ENCODE measurements at regions not wholly inside any gene's neighbourhood (a gene's known extent, or its start where the extent isn't known, plus 50 kb on each side); places are given as distances from the start of the nearest gene placed in this dataset.

DNA sequence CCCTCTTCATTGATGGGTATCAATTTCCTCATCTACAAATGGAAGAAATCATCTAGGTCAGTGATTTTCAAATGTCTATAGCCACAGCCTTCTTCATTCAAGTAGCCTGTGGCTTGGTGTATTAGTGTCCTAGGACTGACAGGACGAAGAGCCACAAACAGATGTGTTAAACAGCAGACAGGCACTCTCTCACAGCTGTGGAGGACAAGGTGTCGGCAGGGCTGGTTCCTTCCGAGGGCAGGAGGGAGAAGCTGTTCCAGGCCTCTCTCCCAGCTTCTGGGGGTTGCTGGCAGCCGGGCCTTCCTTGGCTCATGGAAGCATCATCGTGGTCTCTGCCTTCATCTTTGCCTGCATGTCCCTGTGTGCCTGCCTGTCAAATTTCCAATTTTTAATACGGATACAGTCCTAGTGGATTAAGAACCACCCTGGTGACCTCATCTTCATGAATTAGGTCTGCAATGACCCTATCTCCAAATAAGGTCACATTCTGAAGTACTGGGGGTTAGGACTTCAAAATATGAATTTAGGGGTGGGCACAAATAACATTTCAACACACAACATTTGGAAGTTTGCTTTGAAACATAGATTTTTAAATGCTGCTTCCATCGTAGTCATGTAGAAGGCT is 86.5 kb downstream of the PTGR3 start:
- DNase-seq (ENCODE audit: low read depth, low spot score) (no peak), ATAC-seq (no peak)
- Histone ChIP-seq H3K9ac (ENCODE audit: low read length) (no peak overlapping the region), H3K36me3 (ENCODE audit: control insufficient read depth in 1 of 2, insufficient read depth in 2 of 2, low read length in 2 of 2) (no peaks in the 10 kb centered on the region), H3K4me3 (replicated peaks in 1 of 2; ENCODE audit: low read depth in 1 of 2, low read length in 2 of 2) (no peak overlapping the region), H3K4me1 (ENCODE audit: control insufficient read depth in 1 of 2, insufficient read depth in 2 of 2, low read length in 2 of 2) (peaks cover 0 to 1% of the 10 kb centered on the region in 2 experiments; a peak in 1 of 4 replicates), H3K9me3 (ENCODE audit: control insufficient read depth in 1 of 2, insufficient read depth in 1 of 2, low read depth in 1 of 2, low read length in 2 of 2) (no peaks in the 10 kb centered on the region), H3K9me2 (ENCODE audit: insufficient read depth) (no peaks in the 10 kb centered on the region), H3K27ac (ENCODE audit: low read depth, low read length) (no peak overlapping the region), H3K27me3 (ENCODE audit: insufficient read depth, low read length) (no peaks in the 10 kb centered on the region), H3K79me2 (ENCODE audit: insufficient read depth, low read length) (no peaks in the 10 kb centered on the region), H2AFZ (ENCODE audit: low read depth, low read length, poor library complexity, severe bottlenecking) (no peak overlapping the region), H4K20me1 (ENCODE audit: insufficient read depth) (no peaks in the 10 kb centered on the region), H3K4me2 (ENCODE audit: low read length) (no peak overlapping the region)
- TF ChIP-seq, protein P1, sequence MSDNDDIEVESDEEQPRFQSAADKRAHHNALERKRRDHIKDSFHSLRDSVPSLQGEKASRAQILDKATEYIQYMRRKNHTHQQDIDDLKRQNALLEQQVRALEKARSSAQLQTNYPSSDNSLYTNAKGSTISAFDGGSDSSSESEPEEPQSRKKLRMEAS (IDR thresholded peaks at IDR 0.05), result no peak
- no peak for TF ChIP-seq ZNF274 (IDR thresholded peaks at IDR 0.05; ENCODE audit: low read depth, low read length)
- TF ChIP-seq EZH2 (IDR thresholded peaks at IDR 0.05), result no peak
- TF ChIP-seq ELF1 (IDR thresholded peaks at IDR 0.05; ENCODE audit: borderline replicate concordance, low read depth), result no peak
- TF ChIP-seq POLR2AphosphoS5 (IDR thresholded peaks at IDR 0.05; ENCODE audit: low read depth, low read length), result no peak
- TF ChIP-seq YY1 (IDR thresholded peaks at IDR 0.05; ENCODE audit: extremely low read depth, insufficient replicate concordance, low read depth, low read length), result no peak
- no peak for TF ChIP-seq SRF (IDR thresholded peaks at IDR 0.05; ENCODE audit: low read depth)
- TF ChIP-seq FOSL1 (IDR thresholded peaks at IDR 0.05; ENCODE audit: low read depth), result no peak
- TF ChIP-seq SP1 (IDR thresholded peaks at IDR 0.05; ENCODE audit: low read depth), result no peak
- TF ChIP-seq, protein P2, sequence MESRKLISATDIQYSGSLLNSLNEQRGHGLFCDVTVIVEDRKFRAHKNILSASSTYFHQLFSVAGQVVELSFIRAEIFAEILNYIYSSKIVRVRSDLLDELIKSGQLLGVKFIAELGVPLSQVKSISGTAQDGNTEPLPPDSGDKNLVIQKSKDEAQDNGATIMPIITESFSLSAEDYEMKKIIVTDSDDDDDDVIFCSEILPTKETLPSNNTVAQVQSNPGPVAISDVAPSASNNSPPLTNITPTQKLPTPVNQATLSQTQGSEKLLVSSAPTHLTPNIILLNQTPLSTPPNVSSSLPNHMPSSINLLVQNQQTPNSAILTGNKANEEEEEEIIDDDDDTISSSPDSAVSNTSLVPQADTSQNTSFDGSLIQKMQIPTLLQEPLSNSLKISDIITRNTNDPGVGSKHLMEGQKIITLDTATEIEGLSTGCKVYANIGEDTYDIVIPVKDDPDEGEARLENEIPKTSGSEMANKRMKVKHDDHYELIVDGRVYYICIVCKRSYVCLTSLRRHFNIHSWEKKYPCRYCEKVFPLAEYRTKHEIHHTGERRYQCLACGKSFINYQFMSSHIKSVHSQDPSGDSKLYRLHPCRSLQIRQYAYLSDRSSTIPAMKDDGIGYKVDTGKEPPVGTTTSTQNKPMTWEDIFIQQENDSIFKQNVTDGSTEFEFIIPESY (IDR thresholded peaks at IDR 0.05; ENCODE audit: extremely low read depth, insufficient replicate concordance, low read length), result no peak
- TF ChIP-seq JUND (IDR thresholded peaks at IDR 0.05), result no peak
- TF ChIP-seq, protein P3, sequence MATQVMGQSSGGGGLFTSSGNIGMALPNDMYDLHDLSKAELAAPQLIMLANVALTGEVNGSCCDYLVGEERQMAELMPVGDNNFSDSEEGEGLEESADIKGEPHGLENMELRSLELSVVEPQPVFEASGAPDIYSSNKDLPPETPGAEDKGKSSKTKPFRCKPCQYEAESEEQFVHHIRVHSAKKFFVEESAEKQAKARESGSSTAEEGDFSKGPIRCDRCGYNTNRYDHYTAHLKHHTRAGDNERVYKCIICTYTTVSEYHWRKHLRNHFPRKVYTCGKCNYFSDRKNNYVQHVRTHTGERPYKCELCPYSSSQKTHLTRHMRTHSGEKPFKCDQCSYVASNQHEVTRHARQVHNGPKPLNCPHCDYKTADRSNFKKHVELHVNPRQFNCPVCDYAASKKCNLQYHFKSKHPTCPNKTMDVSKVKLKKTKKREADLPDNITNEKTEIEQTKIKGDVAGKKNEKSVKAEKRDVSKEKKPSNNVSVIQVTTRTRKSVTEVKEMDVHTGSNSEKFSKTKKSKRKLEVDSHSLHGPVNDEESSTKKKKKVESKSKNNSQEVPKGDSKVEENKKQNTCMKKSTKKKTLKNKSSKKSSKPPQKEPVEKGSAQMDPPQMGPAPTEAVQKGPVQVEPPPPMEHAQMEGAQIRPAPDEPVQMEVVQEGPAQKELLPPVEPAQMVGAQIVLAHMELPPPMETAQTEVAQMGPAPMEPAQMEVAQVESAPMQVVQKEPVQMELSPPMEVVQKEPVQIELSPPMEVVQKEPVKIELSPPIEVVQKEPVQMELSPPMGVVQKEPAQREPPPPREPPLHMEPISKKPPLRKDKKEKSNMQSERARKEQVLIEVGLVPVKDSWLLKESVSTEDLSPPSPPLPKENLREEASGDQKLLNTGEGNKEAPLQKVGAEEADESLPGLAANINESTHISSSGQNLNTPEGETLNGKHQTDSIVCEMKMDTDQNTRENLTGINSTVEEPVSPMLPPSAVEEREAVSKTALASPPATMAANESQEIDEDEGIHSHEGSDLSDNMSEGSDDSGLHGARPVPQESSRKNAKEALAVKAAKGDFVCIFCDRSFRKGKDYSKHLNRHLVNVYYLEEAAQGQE (IDR thresholded peaks at IDR 0.05; ENCODE audit: low read depth), result no peak
- no peak for TF ChIP-seq EGR1 (IDR thresholded peaks at IDR 0.05; ENCODE audit: low read depth)
- TF ChIP-seq POLR2A (IDR thresholded peaks at IDR 0.05; ENCODE audit: borderline replicate concordance, extremely low read depth, insufficient read depth, insufficient read length), result no peak
- ChIA-PET CTCF (no interaction called here), POLR2A (no interaction called here), RAD21 (ENCODE audit: low non-redundant PET in 1 of 2, low total read pairs in 2 of 2, uncharacterized antibody in 2 of 2, unreplicated experiment in 2 of 2) (no interaction called here)
- intact Hi-C loops (cut with micrococcal nuclease), result no loop called here
- BruUV-seq (replicated peaks), result no TSS peak
